Stimulated activated CD4-positive, alpha-beta T cell treated with anti-CD3 and anti-CD28 coated beads, Interleukin-4, amount 100 ng/mL, for 48 hours (primary cell): ENCODE measurements at regions not wholly inside any gene's neighbourhood (a gene's known extent, or its start where the extent isn't known, plus 50 kb on each side); places are given as distances from the start of the nearest gene placed in this dataset.

Experiments used
- DNase-seq, 2 donors: peaks; one replicate each; pipeline ENCODE4 v3.0.0-alpha.2; 2020; ENCODE audit warnings: low read depth in 2 of 2

- no peak for DNase-seq
Measured at GRCh38 chr5:159456261-159456660, 126.0 kb upstream of the IL12B start.

- peak; percentile 28 to 59 for DNase-seq
Measured at GRCh38 chr5:159456722-159457465, 126.6 kb upstream of the IL12B start.

- peak in 1 of 2 donors; percentile 26 for DNase-seq
Measured at GRCh38 chr5:159458217-159458711, 128.0 kb upstream of the IL12B start.

GRCh38 chr5:159459132-159459627 is 128.9 kb upstream of the IL12B start:
- no peak for DNase-seq

- no peak for DNase-seq
Measured at GRCh38 chr5:159459951-159460538, 129.8 kb upstream of the IL12B start.

- DNase-seq, result no peak
Measured at GRCh38 chr5:159463590-159464321, 133.5 kb upstream of the IL12B start.

GRCh38 chr5:159465604-159466003 is 135.3 kb upstream of the IL12B start:
- no peak for DNase-seq

- DNase-seq, result no peak
Measured at GRCh38 chr5:159467666-159468065, 137.4 kb upstream of the IL12B start.

- DNase-seq, result no peak
Measured at GRCh38 chr5:159469496-159470372, 139.4 kb upstream of the IL12B start.

- no peak for DNase-seq
Measured at GRCh38 chr5:159471904-159472303, 141.6 kb upstream of the IL12B start.

GRCh38 chr5:159475026-159475425 is 144.7 kb upstream of the IL12B start:
- DNase-seq, result no peak

- no peak for DNase-seq
Measured at GRCh38 chr5:159478950-159479349, 148.7 kb upstream of the IL12B start.

GRCh38 chr5:159480849-159481248 is 150.6 kb upstream of the IL12B start:
- no peak for DNase-seq

GRCh38 chr5:159481751-159482150 is 151.5 kb upstream of the IL12B start:
- DNase-seq, result no peak

- DNase-seq, result no peak
Measured at GRCh38 chr5:159486836-159487235, 156.5 kb upstream of the IL12B start.

GRCh38 chr5:159488516-159488915 is 158.2 kb upstream of the IL12B start:
- DNase-seq, result no peak

GRCh38 chr5:159489779-159490178 is 159.5 kb upstream of the IL12B start:
- no peak for DNase-seq

- DNase-seq, result no peak
Measured at GRCh38 chr5:159490507-159490906, 160.2 kb upstream of the IL12B start.

- DNase-seq, result no peak
Measured at GRCh38 chr5:159493696-159494095, 163.4 kb upstream of the IL12B start.

GRCh38 chr5:159496773-159497172 is 166.5 kb upstream of the IL12B start:
- no peak for DNase-seq

GRCh38 chr5:159497221-159497620 is 166.9 kb upstream of the IL12B start:
- DNase-seq, result no peak

GRCh38 chr5:159498630-159499029 is 168.3 kb upstream of the IL12B start:
- DNase-seq, result no peak
